GM12892 (cell line): ENCODE measurements at regions not wholly inside any gene's neighbourhood (a gene's known extent, or its start where the extent isn't known, plus 50 kb on each side); places are given as distances from the start of the nearest gene placed in this dataset.

Experiments used
- POLR2A ChIP-seq: IDR thresholded peaks from 2 replicates; pipeline ENCODE4 v1.6.1; 2011; ENCODE audit warnings: low read depth, low read length, control low read depth
- POLR2AphosphoS5 ChIP-seq: IDR thresholded peaks from 2 replicates; pipeline ENCODE4 v1.6.1; 2011; ENCODE audit warnings: low read depth, low read length, control low read depth
- TAF1 ChIP-seq: IDR thresholded peaks from 2 replicates; pipeline ENCODE4 v1.6.1; 2011; ENCODE audit warnings: low read depth, mild to moderate bottlenecking, control low read depth, low read length, borderline replicate concordance

GRCh38 chr19:29006057-29006735 is 206.8 kb downstream of the UQCRFS1 start:
- TF ChIP-seq POLR2AphosphoS5 (no peak), POLR2A (no peak), TAF1 (no peak)
